HUES64 (cell line): ENCODE measurements at regions not wholly inside any gene's neighbourhood (a gene's known extent, or its start where the extent isn't known, plus 50 kb on each side); places are given as distances from the start of the nearest gene placed in this dataset.

Experiments
- H3K27ac ChIP-seq: 2 replicates; pipeline ENCODE4 v1.7.0; 2013; ENCODE audit warnings: low read depth, low read length, inconsistent platforms
- H3K27me3 ChIP-seq: 2 replicates; pipeline ENCODE4 v1.6.1; 2013; ENCODE audit warnings: mild to moderate bottlenecking, low read length; ENCODE audit not compliant: insufficient read depth
- H3K36me3 ChIP-seq: 2 replicates; pipeline ENCODE4 v1.6.1; 2013; ENCODE audit warnings: mild to moderate bottlenecking, low read length; ENCODE audit not compliant: insufficient read depth
- H3K4me1 ChIP-seq: 2 replicates; pipeline ENCODE4 v1.6.1; 2013; ENCODE audit warnings: mild to moderate bottlenecking, low read length, moderate library complexity; ENCODE audit not compliant: insufficient read depth
- H3K4me3 ChIP-seq: 2 replicates; pipeline ENCODE4 v1.5.1; 2013; ENCODE audit warnings: mild to moderate bottlenecking, low read length, moderate library complexity
- H3K9ac ChIP-seq: 2 replicates; pipeline ENCODE4 v1.6.1; 2013; ENCODE audit warnings: mild to moderate bottlenecking, low read depth, low read length
- H3K9me3 ChIP-seq: 2 replicates; pipeline ENCODE4 v1.6.1; 2013; ENCODE audit warnings: low read depth, low read length; ENCODE audit not compliant: insufficient read depth
- WGBS: fragments of 150-250, 120-280 bp; methylation state at CpG from one replicate; pipeline ENCODE4 v1.1.7; 2013; ENCODE audit warnings: missing lambda C conversion rate; 5-methylcytosine and 5-hydroxymethylcytosine counted together

GRCh38 chr6:113434641-113435040, 422.5 kb upstream of the MARCKS start:
- no peaks in the 10 kb centered on the region for H3K9me3 ChIP-seq
- no peaks in the 10 kb centered on the region for H3K36me3 ChIP-seq
- no peaks in the 10 kb centered on the region for H3K27me3 ChIP-seq
- 87% methylated on average over 3 of the region's 3 CpGs for WGBS
- H3K9ac ChIP-seq, result no peak overlapping the region
- no peaks in the 10 kb centered on the region for H3K4me1 ChIP-seq
- no peak overlapping the region for H3K4me3 ChIP-seq
- no peak overlapping the region for H3K27ac ChIP-seq

GRCh38 chr6:113437566-113437965, 419.6 kb upstream of the MARCKS start:
- Histone ChIP-seq H3K4me1 (peaks cover 6% of the 10 kb centered on the region; the same call in 1 of the 2 replicates), H3K27me3 (no peaks in the 10 kb centered on the region), H3K9ac (no peak overlapping the region), H3K27ac (no peak overlapping the region), H3K36me3 (no peaks in the 10 kb centered on the region), H3K9me3 (no peaks in the 10 kb centered on the region), H3K4me3 (no peak overlapping the region)
- WGBS, result 50% methylated on average over 2 of the region's 3 CpGs

GRCh38 chr6:113439866-113440265, 417.3 kb upstream of the MARCKS start:
- peaks cover 6% of the 10 kb centered on the region; the same call in 1 of the 2 replicates for H3K4me1 ChIP-seq
- H3K4me3 ChIP-seq, result no peak overlapping the region
- no peak overlapping the region for H3K9ac ChIP-seq
- H3K27ac ChIP-seq, result no peak overlapping the region
- 87% methylated on average over 7 of the region's 7 CpGs for WGBS
- H3K27me3 ChIP-seq, result no peaks in the 10 kb centered on the region
- H3K36me3 ChIP-seq, result no peaks in the 10 kb centered on the region
- no peaks in the 10 kb centered on the region for H3K9me3 ChIP-seq

- no peaks in the 10 kb centered on the region for H3K36me3 ChIP-seq
- WGBS, result 100% methylated on average over 1 of the region's 1 CpG
- H3K4me1 ChIP-seq, result peaks cover 6% of the 10 kb centered on the region; the same call in 1 of the 2 replicates
- no peaks in the 10 kb centered on the region for H3K9me3 ChIP-seq
- no peak overlapping the region for H3K9ac ChIP-seq
- H3K27ac ChIP-seq, result no peak overlapping the region
- H3K27me3 ChIP-seq, result no peaks in the 10 kb centered on the region
- no peak overlapping the region for H3K4me3 ChIP-seq
Measured at GRCh38 chr6:113442040-113442439, 415.1 kb upstream of the MARCKS start.

- no peaks in the 10 kb centered on the region for H3K36me3 ChIP-seq
- WGBS, result 100% methylated on average over 3 of the region's 3 CpGs
- peaks cover 2% of the 10 kb centered on the region; the same call in 1 of the 2 replicates for H3K4me1 ChIP-seq
- no peak overlapping the region for H3K4me3 ChIP-seq
- H3K27me3 ChIP-seq, result no peaks in the 10 kb centered on the region
- no peak overlapping the region for H3K9ac ChIP-seq
- no peaks in the 10 kb centered on the region for H3K9me3 ChIP-seq
- H3K27ac ChIP-seq, result no peak overlapping the region
Measured at GRCh38 chr6:113445201-113445600, 411.9 kb upstream of the MARCKS start.

- H3K9ac ChIP-seq, result no peak overlapping the region
- H3K36me3 ChIP-seq, result no peaks in the 10 kb centered on the region
- H3K27me3 ChIP-seq, result no peaks in the 10 kb centered on the region
- H3K4me1 ChIP-seq, result no peaks in the 10 kb centered on the region
- WGBS, result 51% methylated on average over 3 of the region's 5 CpGs
- no peaks in the 10 kb centered on the region for H3K9me3 ChIP-seq
- H3K27ac ChIP-seq, result no peak overlapping the region
- H3K4me3 ChIP-seq, result no peak overlapping the region
Measured at GRCh38 chr6:113447088-113447831, 409.9 kb upstream of the MARCKS start.

GRCh38 chr6:113449051-113449450, 408.1 kb upstream of the MARCKS start:
- no peak overlapping the region for H3K4me3 ChIP-seq
- H3K9me3 ChIP-seq, result no peaks in the 10 kb centered on the region
- H3K9ac ChIP-seq, result no peak overlapping the region
- H3K27me3 ChIP-seq, result no peaks in the 10 kb centered on the region
- no peaks in the 10 kb centered on the region for H3K4me1 ChIP-seq
- no peak overlapping the region for H3K27ac ChIP-seq
- no peaks in the 10 kb centered on the region for H3K36me3 ChIP-seq

- no peaks in the 10 kb centered on the region for H3K4me1 ChIP-seq
- no peaks in the 10 kb centered on the region for H3K9me3 ChIP-seq
- no CpG with 5 or more reads among the region's 1 CpG for WGBS
- no peak overlapping the region for H3K9ac ChIP-seq
- no peak overlapping the region for H3K27ac ChIP-seq
- H3K36me3 ChIP-seq, result no peaks in the 10 kb centered on the region
- H3K4me3 ChIP-seq, result no peak overlapping the region
- H3K27me3 ChIP-seq, result no peaks in the 10 kb centered on the region
Measured at GRCh38 chr6:113450061-113450465, 407.1 kb upstream of the MARCKS start.

GRCh38 chr6:113451049-113451448, 406.1 kb upstream of the MARCKS start:
- Histone ChIP-seq H3K27me3 (no peaks in the 10 kb centered on the region), H3K9me3 (no peaks in the 10 kb centered on the region), H3K36me3 (no peaks in the 10 kb centered on the region), H3K4me1 (no peaks in the 10 kb centered on the region), H3K27ac (no peak overlapping the region), H3K9ac (no peak overlapping the region), H3K4me3 (no peak overlapping the region)
- 89% methylated on average over 1 of the region's 3 CpGs for WGBS

GRCh38 chr6:113457198-113457597, 399.9 kb upstream of the MARCKS start:
- H3K27ac ChIP-seq, result no peak overlapping the region
- no peaks in the 10 kb centered on the region for H3K9me3 ChIP-seq
- no peaks in the 10 kb centered on the region for H3K36me3 ChIP-seq
- H3K27me3 ChIP-seq, result no peaks in the 10 kb centered on the region
- 94% methylated on average over 4 of the region's 4 CpGs for WGBS
- H3K4me3 ChIP-seq, result no peak overlapping the region
- H3K9ac ChIP-seq, result no peak overlapping the region
- H3K4me1 ChIP-seq, result no peaks in the 10 kb centered on the region; the same call in 1 of the 2 replicates

GRCh38 chr6:113457751-113458150, 399.4 kb upstream of the MARCKS start:
- no peaks in the 10 kb centered on the region; the same call in 1 of the 2 replicates for H3K4me1 ChIP-seq
- no peak overlapping the region for H3K9ac ChIP-seq
- 94% methylated on average over 2 of the region's 2 CpGs for WGBS
- no peak overlapping the region for H3K27ac ChIP-seq
- no peak overlapping the region for H3K4me3 ChIP-seq
- H3K36me3 ChIP-seq, result no peaks in the 10 kb centered on the region
- no peaks in the 10 kb centered on the region for H3K9me3 ChIP-seq
- no peaks in the 10 kb centered on the region for H3K27me3 ChIP-seq
